ENCODE measurements at regions not wholly inside any gene's neighbourhood (a gene's known extent, or its start where the extent isn't known, plus 50 kb on each side); places are given as distances from the start of the nearest gene placed in this dataset.

DNA sequence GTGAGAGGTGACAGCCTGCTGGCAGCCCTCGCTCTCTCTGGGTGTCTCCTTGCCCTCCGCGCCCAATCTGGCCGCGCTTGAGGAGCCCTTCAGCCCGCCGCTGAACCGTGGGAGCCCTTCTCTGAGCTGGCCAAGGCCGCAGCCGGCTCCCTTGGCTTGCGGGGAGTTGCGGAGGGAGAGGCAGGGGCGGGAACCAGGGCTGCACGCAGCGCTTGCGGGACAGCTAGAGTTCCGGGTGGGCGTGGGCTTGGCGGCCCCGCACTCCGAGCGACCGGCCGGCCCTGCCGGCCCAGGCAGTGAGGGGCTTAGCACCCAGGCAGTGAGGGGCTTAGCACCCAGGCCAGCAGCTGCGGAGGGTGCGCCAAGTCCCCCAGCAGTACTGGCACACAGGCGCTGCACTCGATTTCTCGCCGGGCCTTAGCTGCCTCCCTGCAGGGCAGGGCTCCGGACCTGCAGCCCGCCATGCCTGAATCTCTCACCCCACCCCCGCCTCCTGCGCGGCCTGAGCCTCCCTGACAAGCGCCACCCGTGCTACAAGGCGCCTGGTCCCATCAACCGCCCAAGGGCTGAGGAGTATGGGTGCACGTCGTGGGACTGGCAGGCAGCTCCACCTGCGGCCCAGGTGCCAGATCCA lies 1526.1 kb downstream of the FAM181B start:
- ChIA-PET CTCF (no interaction called here), RAD21 (ENCODE audit: unreplicated experiment) (no interaction called here), POLR2A (no interaction called here), SMC1A (ENCODE audit: uncharacterized antibody, unreplicated experiment) (no interaction called here)
- ATAC-seq: no peak
- H3K36me3 ChIP-seq (ENCODE audit: control insufficient read depth in 2 of 2, insufficient read depth in 2 of 2, low read length in 1 of 2): no peaks in the 10 kb centered on the region
- no peak for DNase-seq (ENCODE audit: low read depth, low spot score)
- no peaks in the 10 kb centered on the region for H3K27me3 ChIP-seq (replicated peaks in 1 of 2; ENCODE audit: control insufficient read depth in 2 of 2, insufficient read depth in 2 of 2, low read length in 1 of 2)
- 64% methylated on average over 35 of the region's 43 CpGs for WGBS (ENCODE audit: insufficient coverage, insufficient replicate concordance, low lambda C conversion rate, missing lambda C conversion rate)
- no peak overlapping the region for H2AFZ ChIP-seq (ENCODE audit: control insufficient read depth, low read depth, low read length)
- H3K4me1 ChIP-seq (ENCODE audit: control insufficient read depth, insufficient read depth, low read length): no peaks in the 10 kb centered on the region
- H3K9ac ChIP-seq (ENCODE audit: control insufficient read depth, insufficient read depth, low read length): no peak overlapping the region
- no peaks in the 10 kb centered on the region for H3K9me3 ChIP-seq (replicated peaks; ENCODE audit: control insufficient read depth, insufficient read depth, low read length)
- FAIRE-seq: no peak
- BruUV-seq (replicated peaks): no TSS peak
- intact Hi-C loops (cut with micrococcal nuclease; ENCODE audit: unreplicated experiment) (no loop called here), in situ Hi-C loops (cut with MboI) (no loop called here)
- H3K79me2 ChIP-seq (ENCODE audit: control insufficient read depth, insufficient read depth, low read length): no peaks in the 10 kb centered on the region
- no peak overlapping the region for H3K4me2 ChIP-seq (ENCODE audit: control insufficient read depth, insufficient read depth)
- no peak overlapping the region for H3K27ac ChIP-seq (ENCODE audit: control insufficient read depth, insufficient read depth)
- no peaks in the 10 kb centered on the region for H4K20me1 ChIP-seq (ENCODE audit: control insufficient read depth, insufficient read depth)
- TF ChIP-seq CHD1 (IDR thresholded peaks at IDR 0.05; ENCODE audit: low read depth, low read length): no peak
- no peak for TF ChIP-seq ETV6 (conservative IDR thresholded peaks at IDR 0.05 in 1 of 2, IDR thresholded peaks at IDR 0.05 in 1 of 2; ENCODE audit: borderline replicate concordance in 1 of 2, low read depth in 1 of 2)
- no peak for TF ChIP-seq ZNF622 (IDR thresholded peaks at IDR 0.05)
- no peak for TF ChIP-seq RAD21 (IDR thresholded peaks at IDR 0.05; ENCODE audit: insufficient read depth, low read depth, low read length)
- no peak for TF ChIP-seq HSF1 (IDR thresholded peaks at IDR 0.05; ENCODE audit: low read depth, low read length)
- TF ChIP-seq ATF2 (IDR thresholded peaks at IDR 0.05; ENCODE audit: low read length): no peak
- no peak for TF ChIP-seq SP1 (IDR thresholded peaks at IDR 0.05; ENCODE audit: low read depth, low read length)
- TF ChIP-seq ZNF592 (IDR thresholded peaks at IDR 0.05): no peak
- no peak for TF ChIP-seq NFYA (IDR thresholded peaks at IDR 0.05; ENCODE audit: borderline replicate concordance, low read depth, low read length)
- no peak overlapping the region for H3K4me3 ChIP-seq
